ENCODE measurements at regions not wholly inside any gene's neighbourhood (a gene's known extent, or its start where the extent isn't known, plus 50 kb on each side); places are given as distances from the start of the nearest gene placed in this dataset.

DNA sequence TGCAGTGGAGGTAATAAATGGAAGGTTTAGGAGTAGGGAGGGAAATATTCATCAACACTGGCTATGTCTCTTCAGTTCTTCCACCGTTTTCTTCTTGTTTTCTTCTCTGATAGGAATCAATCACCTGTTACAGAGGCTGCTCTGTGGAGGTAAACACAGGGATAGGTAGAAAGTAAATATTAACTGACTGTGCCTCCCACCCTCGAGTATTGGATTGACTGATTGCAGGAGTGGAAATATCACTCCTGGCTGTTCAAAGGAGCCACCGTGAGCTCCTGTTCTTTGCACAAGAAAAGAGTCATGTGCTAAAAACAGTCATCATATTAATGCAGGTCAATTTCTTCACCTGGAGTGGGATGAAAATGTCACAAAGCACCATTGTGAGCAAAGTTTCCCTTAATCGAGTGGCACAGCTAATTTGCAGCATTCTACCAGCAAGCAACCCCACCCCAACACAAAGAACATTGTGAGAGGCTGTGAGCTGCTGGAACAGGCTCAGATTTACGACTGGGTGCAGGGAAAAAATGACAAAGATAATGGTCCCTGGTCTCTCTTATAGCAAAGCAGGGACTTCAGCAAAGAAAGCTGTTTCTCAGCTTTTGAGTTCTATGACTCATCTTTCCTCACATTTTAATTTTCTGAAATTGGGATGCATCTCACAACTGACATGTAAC lies 113.7 kb upstream of the TSPAN5 start:
- no peak for DNase-seq (ENCODE audit: extremely low read depth, low read depth, low spot score)

DNA sequence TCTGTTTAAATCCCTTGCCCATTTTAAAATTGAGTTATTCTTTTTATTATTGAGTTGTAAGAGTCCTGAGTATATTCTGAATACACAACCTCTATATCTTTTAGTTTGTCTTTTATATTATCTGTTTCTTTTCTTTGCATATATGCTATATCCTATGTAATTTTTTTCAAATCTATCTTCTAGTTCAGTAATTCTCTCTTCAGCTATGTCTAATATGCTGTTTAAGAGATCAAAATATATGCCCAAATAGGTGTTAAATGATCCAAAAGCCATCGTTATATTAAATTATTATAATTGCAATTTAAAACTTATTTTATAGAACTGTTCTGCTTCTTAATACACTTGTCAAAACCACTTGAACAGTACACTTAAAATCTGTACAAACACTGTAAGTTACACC lies 107.4 kb upstream of the TSPAN5 start:
- DNase-seq (ENCODE audit: extremely low read depth, low read depth, low spot score), result no peak

- DNase-seq (ENCODE audit: extremely low read depth, low read depth, low spot score), result no peak
Observed at GRCh38 chr4:98758182-98758581, 99.8 kb upstream of the TSPAN5 start.

DNA sequence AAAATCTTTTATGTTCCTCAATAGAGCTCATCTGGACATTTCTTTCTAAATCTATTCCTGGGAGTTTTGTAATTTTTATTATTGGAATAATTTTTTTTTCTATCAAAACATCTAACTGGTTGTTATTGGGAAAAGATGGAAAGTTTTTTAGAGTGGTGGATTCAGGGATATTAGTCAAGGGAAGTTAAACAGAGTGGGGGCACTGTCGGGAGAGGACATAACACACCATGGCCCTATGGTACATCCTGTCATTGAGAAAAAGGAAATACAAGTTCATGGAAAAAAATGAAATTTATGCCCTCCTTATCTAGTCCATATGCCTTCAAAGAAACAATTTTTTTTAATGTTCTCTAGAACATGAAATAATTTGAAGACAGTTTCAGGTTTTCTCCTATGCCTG lies 96.3 kb upstream of the TSPAN5 start:
- DNase-seq (ENCODE audit: extremely low read depth, low read depth, low spot score), result no peak

- DNase-seq (ENCODE audit: extremely low read depth, low read depth, low spot score), result no peak
Observed at GRCh38 chr4:98749206-98749605, 90.8 kb upstream of the TSPAN5 start.

GRCh38 chr4:98748609-98749008 lies 90.2 kb upstream of the TSPAN5 start:
- no peak for DNase-seq (ENCODE audit: extremely low read depth, low read depth, low spot score)

GRCh38 chr4:98747393-98748091 lies 89.1 kb upstream of the TSPAN5 start:
- DNase-seq (ENCODE audit: extremely low read depth, low read depth, low spot score), result no peak

DNA sequence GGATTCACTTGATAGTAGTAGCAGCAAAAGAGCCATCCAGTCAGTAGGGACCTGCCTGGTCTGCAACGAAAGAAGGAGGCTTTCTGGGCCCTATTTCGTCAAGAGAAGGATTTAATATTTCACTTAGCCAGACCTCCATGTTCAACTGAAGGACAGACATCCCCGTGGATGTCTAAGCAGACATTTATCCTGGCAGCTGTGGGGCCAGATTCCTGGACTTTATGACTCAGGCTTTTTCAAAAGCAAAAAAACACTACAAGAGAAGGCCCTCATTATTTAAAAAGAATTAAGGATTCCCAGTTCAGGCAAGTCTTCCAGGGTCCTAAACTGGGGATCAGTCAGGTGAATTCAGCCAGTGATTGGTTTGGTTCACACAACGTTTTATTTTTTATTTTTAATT lies 88.5 kb upstream of the TSPAN5 start:
- DNase-seq (ENCODE audit: extremely low read depth, low read depth, low spot score), result no peak

DNA sequence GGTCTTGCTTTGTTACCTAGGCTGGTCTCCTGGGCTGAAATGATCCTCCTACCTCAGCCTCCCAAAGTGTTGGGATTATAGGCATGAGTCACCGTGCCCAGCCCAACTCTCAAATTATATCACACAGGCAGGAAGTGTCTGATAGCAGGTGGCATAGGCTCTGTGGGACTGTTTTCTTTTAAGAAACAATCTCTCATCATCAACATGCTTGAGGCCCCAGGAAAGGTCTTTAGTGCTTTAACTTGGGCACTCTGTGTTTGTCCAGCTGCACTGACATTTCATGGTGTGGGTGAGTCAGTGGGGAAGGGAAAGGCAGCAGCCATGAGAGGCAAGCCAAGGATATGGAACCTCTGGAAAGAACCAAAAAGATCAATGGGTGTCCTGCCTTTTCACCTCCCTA lies 88.1 kb upstream of the TSPAN5 start:
- no peak for DNase-seq (ENCODE audit: extremely low read depth, low read depth, low spot score)

GRCh38 chr4:98745366-98745765 lies 87.0 kb upstream of the TSPAN5 start:
- DNase-seq (ENCODE audit: extremely low read depth, low read depth, low spot score), result no peak

DNA sequence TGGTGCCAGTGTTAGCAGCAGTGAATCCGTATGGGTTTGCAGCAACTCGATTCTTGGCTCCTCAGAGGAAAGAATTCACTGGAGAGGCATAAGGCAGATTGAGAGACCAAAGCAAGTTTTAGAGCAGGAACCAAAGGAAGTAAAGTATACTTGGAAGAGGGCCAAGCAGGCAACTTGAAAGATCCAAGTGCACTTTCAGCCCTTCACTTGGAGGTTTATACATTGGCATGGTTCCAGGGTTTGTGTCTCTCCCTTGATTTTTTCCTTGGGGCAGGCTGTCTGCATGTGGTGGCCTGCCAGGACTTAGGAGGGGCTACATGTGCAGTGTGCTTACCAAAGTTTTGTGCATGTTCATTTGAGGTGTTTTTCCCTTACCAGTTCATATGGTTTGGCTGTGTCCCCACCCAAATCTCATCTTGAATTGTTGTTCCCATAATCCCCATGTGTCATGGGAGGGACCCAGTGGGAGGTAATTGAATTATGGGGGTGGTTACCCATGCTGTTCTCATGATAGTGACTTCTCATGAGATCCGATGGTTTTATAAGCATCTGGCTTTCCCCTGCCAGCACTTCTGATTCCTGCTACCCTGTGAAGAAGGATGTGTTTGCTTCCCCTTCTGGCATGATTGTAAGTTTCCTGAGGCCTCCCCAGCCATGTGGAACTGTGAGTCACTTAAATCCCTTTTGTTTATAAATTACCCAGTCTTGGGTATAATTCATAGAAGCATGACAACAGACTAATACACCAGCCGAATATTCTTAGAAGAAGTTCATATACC lies 86.2 kb upstream of the TSPAN5 start:
- DNase-seq (ENCODE audit: extremely low read depth, low read depth, low spot score), result no peak

GRCh38 chr4:98741952-98742351 lies 83.5 kb upstream of the TSPAN5 start:
- no peak for DNase-seq (ENCODE audit: extremely low read depth, low read depth, low spot score)

DNA sequence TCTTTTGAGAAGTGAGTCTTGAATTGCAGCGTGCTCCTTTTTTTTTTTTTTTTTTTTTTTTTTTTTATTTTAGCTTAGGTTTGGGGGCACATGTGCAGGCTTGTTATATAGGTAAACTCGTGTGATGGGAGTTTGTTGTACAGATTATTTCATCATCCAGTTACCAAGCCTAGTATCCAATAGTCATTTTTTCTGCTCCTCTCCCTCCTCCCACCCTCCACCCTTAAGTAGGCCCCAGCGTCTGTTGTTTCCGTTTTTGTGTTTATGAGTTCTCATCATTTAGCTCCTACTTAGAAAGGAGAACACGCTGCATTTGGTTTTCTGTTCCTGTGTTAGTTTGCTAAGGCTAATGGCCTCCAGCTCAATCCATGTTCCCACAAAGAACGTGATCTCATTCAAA lies 81.3 kb upstream of the TSPAN5 start:
- DNase-seq (ENCODE audit: extremely low read depth, low read depth, low spot score), result no peak

- DNase-seq (ENCODE audit: extremely low read depth, low read depth, low spot score), result no peak
Observed at GRCh38 chr4:98733601-98734000, 75.2 kb upstream of the TSPAN5 start.

DNA sequence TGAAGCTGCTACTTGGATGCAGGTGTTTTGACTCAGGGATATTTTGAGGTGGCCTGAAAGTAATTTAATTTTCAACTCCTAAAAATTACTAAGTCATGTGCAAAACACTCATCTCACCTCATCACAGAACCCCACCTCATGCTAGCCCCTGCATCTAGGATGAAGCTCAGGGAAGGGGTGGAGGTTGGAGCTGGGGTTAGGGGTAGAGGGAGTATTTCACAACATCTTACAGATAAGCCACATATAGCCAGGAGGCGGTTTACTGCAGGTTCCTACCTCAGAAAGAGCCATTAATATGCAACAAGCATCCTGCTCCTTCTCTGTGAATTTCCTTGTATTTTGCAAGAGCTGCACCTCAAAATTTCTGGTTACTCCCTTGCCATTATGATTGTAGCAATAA lies 70.5 kb upstream of the TSPAN5 start:
- no peak for DNase-seq (ENCODE audit: extremely low read depth, low read depth, low spot score)

GRCh38 chr4:98728433-98728832 lies 70.0 kb upstream of the TSPAN5 start:
- DNase-seq (ENCODE audit: extremely low read depth, low read depth, low spot score), result peak; percentile 75

GRCh38 chr4:98722000-98722399 lies 63.6 kb upstream of the TSPAN5 start:
- no peak for DNase-seq (ENCODE audit: extremely low read depth, low read depth, low spot score)

DNA sequence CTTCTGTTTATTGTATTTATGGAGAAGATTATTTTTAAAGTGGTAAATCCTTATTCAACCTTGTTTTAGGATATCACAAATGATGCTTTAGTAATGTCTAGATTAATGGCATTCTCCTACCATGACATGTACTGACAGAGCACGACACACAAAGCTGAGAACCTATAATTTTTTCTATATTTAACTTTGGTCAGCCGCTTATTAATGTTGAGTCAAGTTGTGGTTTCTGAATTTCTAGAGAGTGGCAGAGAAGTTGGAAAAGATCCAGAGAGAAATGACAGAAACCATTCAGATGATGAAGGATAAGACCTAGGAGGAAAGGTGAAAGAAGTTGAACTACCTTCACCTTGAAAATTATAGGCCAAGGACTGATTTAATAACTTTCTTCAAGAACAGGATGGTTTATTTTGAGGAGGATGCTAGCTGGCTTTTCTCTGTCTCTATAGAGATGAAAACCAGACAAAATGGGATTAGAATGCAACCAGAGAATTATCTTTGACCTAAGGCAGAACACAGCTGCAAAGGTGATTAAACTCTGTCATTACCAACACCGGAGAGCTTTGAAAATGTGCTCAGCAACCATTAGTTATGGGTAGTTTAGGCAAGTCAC lies 62.6 kb upstream of the TSPAN5 start:
- no peak for DNase-seq (ENCODE audit: extremely low read depth, low read depth, low spot score)

DNA sequence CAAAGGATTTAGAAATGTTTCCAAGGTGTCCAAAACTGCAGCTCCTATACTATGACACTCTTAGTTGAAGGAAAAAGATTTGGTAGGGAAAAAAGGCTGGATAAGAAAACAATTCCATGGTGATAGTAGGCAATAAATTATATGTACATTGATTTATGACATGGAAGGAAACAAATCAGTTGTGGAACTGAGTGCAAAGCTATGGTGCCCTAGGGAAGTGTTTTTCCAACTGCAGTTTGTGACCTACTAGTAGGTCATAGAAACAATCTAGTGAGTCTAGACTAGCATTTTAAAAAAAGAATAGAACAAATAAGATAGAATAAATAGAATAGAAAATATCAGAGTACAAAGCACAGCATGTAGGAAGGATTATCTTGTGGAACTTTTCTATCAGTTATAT lies 58.4 kb upstream of the TSPAN5 start:
- no peak for DNase-seq (ENCODE audit: extremely low read depth, low read depth, low spot score)

GRCh38 chr4:98712607-98713006 lies 54.2 kb upstream of the TSPAN5 start:
- DNase-seq (ENCODE audit: extremely low read depth, low read depth, low spot score), result no peak

DNA sequence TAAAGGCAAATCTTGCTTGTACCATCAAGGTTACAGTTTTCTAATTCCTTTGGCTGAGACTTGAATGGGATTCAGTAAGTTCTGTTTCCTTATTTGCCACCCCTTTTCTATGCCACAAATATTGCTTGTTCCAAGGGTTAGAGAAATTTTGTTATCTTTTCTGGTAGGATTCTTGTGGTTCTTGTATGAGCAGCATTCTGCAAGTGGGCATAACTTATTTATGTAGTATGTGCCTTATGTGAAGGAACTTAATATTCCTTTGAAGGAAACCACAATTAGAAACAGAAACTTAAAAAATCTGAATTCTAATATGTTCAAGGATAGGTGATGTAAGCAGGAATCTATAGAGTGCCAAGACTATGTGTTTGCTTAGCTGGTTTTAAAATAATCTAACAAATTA lies 53.1 kb upstream of the TSPAN5 start:
- no peak for DNase-seq (ENCODE audit: extremely low read depth, low read depth, low spot score)

DNA sequence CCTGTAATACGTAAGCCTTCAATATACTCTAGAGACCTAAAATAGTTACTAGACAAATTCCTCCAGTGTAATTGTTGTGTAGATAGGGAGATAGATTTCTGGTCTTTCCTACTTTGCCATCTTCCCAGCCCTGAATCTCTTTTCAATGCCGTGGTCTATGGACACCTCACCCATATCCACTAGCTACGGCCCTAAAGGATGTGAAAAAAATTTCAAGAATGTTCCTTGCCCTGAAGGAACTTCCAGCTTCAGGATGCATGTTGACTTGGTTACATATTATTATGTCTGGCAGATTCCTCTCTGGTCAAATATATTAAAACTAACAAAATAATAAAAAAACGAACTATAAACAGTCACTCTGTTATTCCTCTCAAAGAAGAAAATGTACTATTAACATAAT lies 52.4 kb upstream of the TSPAN5 start:
- DNase-seq (ENCODE audit: extremely low read depth, low read depth, low spot score), result no peak
